ENCODE measurements at regions not wholly inside any gene's neighbourhood (a gene's known extent, or its start where the extent isn't known, plus 50 kb on each side); places are given as distances from the start of the nearest gene placed in this dataset.

DNA sequence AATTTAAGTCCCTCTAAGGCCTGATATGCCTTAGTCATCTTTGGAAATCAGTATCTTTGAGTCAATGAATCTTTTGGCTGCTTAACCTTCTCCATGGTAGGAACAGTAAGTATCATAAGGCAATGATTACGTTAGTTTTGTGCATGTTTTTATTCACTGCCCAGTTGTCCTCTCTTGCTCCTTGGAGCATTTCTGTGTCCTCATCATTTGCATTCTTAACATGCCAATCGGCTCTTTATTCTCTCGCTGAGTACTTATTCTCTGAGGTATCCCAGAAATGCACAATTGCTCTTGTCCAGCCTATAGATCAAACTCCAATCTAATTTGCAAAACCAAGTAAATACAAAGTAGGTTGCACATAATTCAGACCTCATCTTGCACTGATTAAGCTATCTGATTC lies 405.0 kb upstream of the IL12A start:
- TF ChIP-seq CTCF (IDR thresholded peaks at IDR 0.05): no peak
- TF ChIP-seq POLR2A (IDR thresholded peaks at IDR 0.05): no peak
- TF ChIP-seq POLR2AphosphoS5 (IDR thresholded peaks at IDR 0.05): no peak
